GM23338 (cell line): ENCODE measurements at regions not wholly inside any gene's neighbourhood (a gene's known extent, or its start where the extent isn't known, plus 50 kb on each side); places are given as distances from the start of the nearest gene placed in this dataset.

Source experiments
- ATAC-seq: fragments of 200-7000 bp; cut with Tn5 transposase; 3 replicates; pipeline ENCODE4 v1.9.1; 2020
- DNase-seq: peaks from one replicate; pipeline ENCODE4 v3.0.0-alpha.2; 2015; ENCODE audit warnings: low spot score
- H2AFZ ChIP-seq: fragments of 200-600 bp; sonication (generic); 2 replicates; pipeline ENCODE4 v1.8.0; 2016; ENCODE audit warnings: antibody characterized with exemption, mild to moderate bottlenecking, moderate library complexity
- H3F3A ChIP-seq: fragments of 200-600 bp; sonication (generic); replicated peaks from 2 replicates; pipeline ENCODE4 v1.8.0; 2017; ENCODE audit warnings: antibody characterized with exemption, mixed run types, low read depth
- H3K27ac ChIP-seq: fragments of 200-600 bp; sonication (generic); 2 replicates; pipeline ENCODE4 v1.6.1; 2016; ENCODE audit warnings: low read depth
- H3K27me3 ChIP-seq: fragments of 200-600 bp; sonication (generic); 2 replicates; pipeline ENCODE4 v1.8.0; 2016; ENCODE audit warnings: mild to moderate bottlenecking, mixed run types, moderate library complexity; ENCODE audit not compliant: insufficient read depth
- H3K36me3 ChIP-seq: fragments of 200-600 bp; sonication (generic); 2 replicates; pipeline ENCODE4 v1.8.0; 2016; ENCODE audit warnings: mild to moderate bottlenecking; ENCODE audit not compliant: insufficient read depth
- H3K4me1 ChIP-seq: fragments of 200-600 bp; sonication (generic); 2 replicates; pipeline ENCODE4 v1.8.0; 2016; ENCODE audit warnings: mild to moderate bottlenecking, moderate library complexity; ENCODE audit not compliant: insufficient read depth
- H3K4me2 ChIP-seq: fragments of 200-600 bp; sonication (generic); 2 replicates; pipeline ENCODE4 v1.7.1; 2017; ENCODE audit warnings: mixed run types
- H3K4me3 ChIP-seq: fragments of 200-600 bp; sonication (generic); 2 replicates; pipeline ENCODE4 v1.6.1; 2016; ENCODE audit warnings: mixed run types
- H3K79me2 ChIP-seq: fragments of 200-600 bp; sonication (generic); replicated peaks from 2 replicates; pipeline ENCODE4 v1.8.0; 2017; ENCODE audit warnings: mild to moderate bottlenecking; ENCODE audit not compliant: insufficient read depth
- H3K9me2 ChIP-seq: fragments of 200-600 bp; sonication (generic); 2 replicates; pipeline ENCODE4 v1.8.0; 2017; ENCODE audit not compliant: insufficient read depth
- H4K20me1 ChIP-seq: fragments of 200-600 bp; sonication (generic); replicated peaks from 2 replicates; pipeline ENCODE4 v1.8.0; 2017; ENCODE audit warnings: mild to moderate bottlenecking; ENCODE audit not compliant: insufficient read depth
- H3K27ac Mint-ChIP-seq: 2 replicates; pipeline ENCODE4 v1.8.0; 2020; ENCODE audit warnings: inconsistent platforms, mild to moderate bottlenecking, moderate library complexity, mixed read lengths
- H3K27me3 Mint-ChIP-seq: 3 replicates; pipeline ENCODE4 v1.8.0; 2022; ENCODE audit warnings: low read depth, mild to moderate bottlenecking, moderate library complexity, mixed read lengths, inconsistent platforms; ENCODE audit not compliant: insufficient read depth, poor library complexity
- H3K36me3 Mint-ChIP-seq: 3 replicates; pipeline ENCODE4 v1.8.0; 2021; ENCODE audit warnings: low read depth, mild to moderate bottlenecking, inconsistent platforms, moderate library complexity, mixed read lengths
- H3K4me1 Mint-ChIP-seq: 3 replicates; pipeline ENCODE4 v1.8.0; 2020; ENCODE audit warnings: mild to moderate bottlenecking, inconsistent platforms, mixed read lengths
- H3K4me3 Mint-ChIP-seq: 3 replicates; pipeline ENCODE4 v1.8.0; 2021; ENCODE audit warnings: moderate library complexity, mild to moderate bottlenecking, inconsistent platforms, mixed read lengths
- H3K9me3 Mint-ChIP-seq: 3 replicates; pipeline ENCODE4 v1.8.0; 2020; ENCODE audit warnings: moderate library complexity, mild to moderate bottlenecking, inconsistent platforms, mixed read lengths
- CREB1 ChIP-seq: fragments of 250-450 bp; sonication (Bioruptor Pico); IDR thresholded peaks from 2 replicates; pipeline ENCODE4 v1.5.0; 2020; ENCODE audit warnings: low read depth, mild to moderate bottlenecking, moderate library complexity
- EZH2 ChIP-seq: fragments of 200-600 bp; sonication (generic); IDR thresholded peaks from one replicate; pipeline ENCODE4 v1.8.0; 2017; ENCODE audit warnings: antibody characterized with exemption, mild to moderate bottlenecking, low read depth; ENCODE audit not compliant: unreplicated experiment
- JUNB ChIP-seq: IDR thresholded peaks from one replicate; pipeline ENCODE4 v1.6.1; 2016; ENCODE audit warnings: antibody characterized with exemption; ENCODE audit not compliant: unreplicated experiment
- POLR2AphosphoS5 ChIP-seq: IDR thresholded peaks from 2 replicates; pipeline ENCODE4 v1.6.1; 2016; ENCODE audit warnings: antibody characterized with exemption, low read depth
- ZNF331 ChIP-seq: fragments of 250-450 bp; sonication (Bioruptor Pico); IDR thresholded peaks from 2 replicates; pipeline ENCODE4 v1.5.0; 2020; ENCODE audit warnings: low read depth, mild to moderate bottlenecking, moderate library complexity
- TF ChIP-seq, protein P1 (sequence below): fragments of 250-450 bp; sonication (Bioruptor Pico); IDR thresholded peaks from 2 replicates; pipeline ENCODE4 v1.5.0; 2020; ENCODE audit warnings: mild to moderate bottlenecking, moderate library complexity

DNA sequence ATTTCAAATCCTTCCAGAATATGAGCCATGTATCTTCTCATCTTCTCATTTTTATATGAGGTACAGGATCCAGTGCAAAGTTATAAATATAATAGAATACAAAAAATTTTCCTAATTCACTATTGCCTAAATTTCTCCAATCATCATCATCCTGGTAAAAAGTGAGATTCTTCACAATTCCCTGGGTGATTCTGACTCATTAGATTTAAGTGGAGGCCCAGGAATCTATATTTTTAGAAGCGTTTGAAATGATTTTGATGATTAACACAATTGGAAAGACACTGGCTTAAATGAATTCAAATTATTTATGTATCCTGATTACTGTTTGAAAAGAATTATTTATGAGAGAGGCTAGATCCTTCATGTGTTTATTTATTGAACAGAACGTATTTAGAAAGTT, 380.3 kb upstream of the PDE3A start:
- H2AFZ ChIP-seq, result no peak overlapping the region; the same call in 1 of the 2 replicates
- Mint-ChIP-seq H3K36me3 (no peaks in the 10 kb centered on the region), H3K27me3 (no peaks in the 10 kb centered on the region), H3K4me1 (no peaks in the 10 kb centered on the region), H3K4me3 (no peak overlapping the region), H3K27ac (no peak overlapping the region), H3K9me3 (no peaks in the 10 kb centered on the region)
- H3K9me2 ChIP-seq, result peaks cover 4% of the 10 kb centered on the region; the same call in 1 of the 2 replicates
- H3K36me3 ChIP-seq, result no peaks in the 10 kb centered on the region
- no peak for ATAC-seq
- H4K20me1 ChIP-seq, result no peaks in the 10 kb centered on the region
- no peak overlapping the region for H3K4me3 ChIP-seq
- no peaks in the 10 kb centered on the region for H3K79me2 ChIP-seq
- no peak for TF ChIP-seq JUNB
- TF ChIP-seq, protein P1, sequence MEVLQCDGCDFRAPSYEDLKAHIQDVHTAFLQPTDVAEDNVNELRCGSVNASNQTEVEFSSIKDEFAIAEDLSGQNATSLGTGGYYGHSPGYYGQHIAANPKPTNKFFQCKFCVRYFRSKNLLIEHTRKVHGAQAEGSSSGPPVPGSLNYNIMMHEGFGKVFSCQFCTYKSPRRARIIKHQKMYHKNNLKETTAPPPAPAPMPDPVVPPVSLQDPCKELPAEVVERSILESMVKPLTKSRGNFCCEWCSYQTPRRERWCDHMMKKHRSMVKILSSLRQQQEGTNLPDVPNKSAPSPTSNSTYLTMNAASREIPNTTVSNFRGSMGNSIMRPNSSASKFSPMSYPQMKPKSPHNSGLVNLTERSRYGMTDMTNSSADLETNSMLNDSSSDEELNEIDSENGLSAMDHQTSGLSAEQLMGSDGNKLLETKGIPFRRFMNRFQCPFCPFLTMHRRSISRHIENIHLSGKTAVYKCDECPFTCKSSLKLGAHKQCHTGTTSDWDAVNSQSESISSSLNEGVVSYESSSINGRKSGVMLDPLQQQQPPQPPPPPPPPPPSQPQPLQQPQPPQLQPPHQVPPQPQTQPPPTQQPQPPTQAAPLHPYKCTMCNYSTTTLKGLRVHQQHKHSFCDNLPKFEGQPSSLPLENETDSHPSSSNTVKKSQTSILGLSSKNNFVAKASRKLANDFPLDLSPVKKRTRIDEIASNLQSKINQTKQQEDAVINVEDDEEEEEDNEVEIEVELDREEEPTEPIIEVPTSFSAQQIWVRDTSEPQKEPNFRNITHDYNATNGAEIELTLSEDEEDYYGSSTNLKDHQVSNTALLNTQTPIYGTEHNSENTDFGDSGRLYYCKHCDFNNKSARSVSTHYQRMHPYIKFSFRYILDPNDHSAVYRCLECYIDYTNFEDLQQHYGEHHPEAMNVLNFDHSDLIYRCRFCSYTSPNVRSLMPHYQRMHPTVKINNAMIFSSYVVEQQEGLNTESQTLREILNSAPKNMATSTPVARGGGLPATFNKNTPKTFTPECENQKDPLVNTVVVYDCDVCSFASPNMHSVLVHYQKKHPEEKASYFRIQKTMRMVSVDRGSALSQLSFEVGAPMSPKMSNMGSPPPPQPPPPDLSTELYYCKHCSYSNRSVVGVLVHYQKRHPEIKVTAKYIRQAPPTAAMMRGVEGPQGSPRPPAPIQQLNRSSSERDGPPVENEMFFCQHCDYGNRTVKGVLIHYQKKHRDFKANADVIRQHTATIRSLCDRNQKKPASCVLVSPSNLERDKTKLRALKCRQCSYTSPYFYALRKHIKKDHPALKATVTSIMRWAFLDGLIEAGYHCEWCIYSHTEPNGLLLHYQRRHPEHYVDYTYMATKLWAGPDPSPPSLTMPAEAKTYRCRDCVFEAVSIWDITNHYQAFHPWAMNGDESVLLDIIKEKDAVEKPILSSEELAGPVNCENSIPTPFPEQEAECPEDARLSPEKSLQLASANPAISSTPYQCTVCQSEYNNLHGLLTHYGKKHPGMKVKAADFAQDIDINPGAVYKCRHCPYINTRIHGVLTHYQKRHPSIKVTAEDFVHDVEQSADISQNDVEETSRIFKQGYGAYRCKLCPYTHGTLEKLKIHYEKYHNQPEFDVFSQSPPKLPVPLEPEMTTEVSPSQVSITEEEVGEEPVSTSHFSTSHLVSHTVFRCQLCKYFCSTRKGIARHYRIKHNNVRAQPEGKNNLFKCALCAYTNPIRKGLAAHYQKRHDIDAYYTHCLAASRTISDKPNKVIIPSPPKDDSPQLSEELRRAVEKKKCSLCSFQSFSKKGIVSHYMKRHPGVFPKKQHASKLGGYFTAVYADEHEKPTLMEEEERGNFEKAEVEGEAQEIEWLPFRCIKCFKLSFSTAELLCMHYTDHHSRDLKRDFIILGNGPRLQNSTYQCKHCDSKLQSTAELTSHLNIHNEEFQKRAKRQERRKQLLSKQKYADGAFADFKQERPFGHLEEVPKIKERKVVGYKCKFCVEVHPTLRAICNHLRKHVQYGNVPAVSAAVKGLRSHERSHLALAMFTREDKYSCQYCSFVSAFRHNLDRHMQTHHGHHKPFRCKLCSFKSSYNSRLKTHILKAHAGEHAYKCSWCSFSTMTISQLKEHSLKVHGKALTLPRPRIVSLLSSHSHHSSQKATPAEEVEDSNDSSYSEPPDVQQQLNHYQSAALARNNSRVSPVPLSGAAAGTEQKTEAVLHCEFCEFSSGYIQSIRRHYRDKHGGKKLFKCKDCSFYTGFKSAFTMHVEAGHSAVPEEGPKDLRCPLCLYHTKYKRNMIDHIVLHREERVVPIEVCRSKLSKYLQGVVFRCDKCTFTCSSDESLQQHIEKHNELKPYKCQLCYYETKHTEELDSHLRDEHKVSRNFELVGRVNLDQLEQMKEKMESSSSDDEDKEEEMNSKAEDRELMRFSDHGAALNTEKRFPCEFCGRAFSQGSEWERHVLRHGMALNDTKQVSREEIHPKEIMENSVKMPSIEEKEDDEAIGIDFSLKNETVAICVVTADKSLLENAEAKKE (CRISPR knock-in tag), result no peak
- no peak overlapping the region for H3K4me2 ChIP-seq
- no peaks in the 10 kb centered on the region for H3K4me1 ChIP-seq
- no peaks in the 10 kb centered on the region for H3F3A ChIP-seq
- no peaks in the 10 kb centered on the region for H3K27me3 ChIP-seq
- DNase-seq, result no peak
- no peak overlapping the region for H3K27ac ChIP-seq

DNA sequence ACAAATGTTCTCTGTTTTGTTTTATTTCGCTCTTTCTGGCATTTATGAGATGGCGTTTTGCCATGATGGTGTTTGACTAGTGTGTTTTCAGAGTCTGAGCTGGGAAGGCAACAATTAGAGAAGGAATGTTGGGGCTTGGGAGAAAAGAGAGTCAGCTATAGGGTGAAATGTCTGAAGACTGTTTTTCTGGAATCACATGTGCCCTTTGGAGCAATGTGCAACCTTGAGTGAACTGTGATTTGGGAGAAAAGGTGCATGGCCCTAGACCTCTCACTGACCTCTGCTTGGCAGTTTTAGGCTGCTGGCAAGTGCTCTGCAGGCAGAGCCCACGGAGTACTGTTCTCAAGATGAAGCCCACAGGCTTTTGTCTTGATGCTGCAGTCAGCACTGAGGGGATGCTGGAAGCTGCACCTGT, 379.9 kb upstream of the PDE3A start:
- Histone ChIP-seq H3F3A (no peaks in the 10 kb centered on the region), H3K4me3 (no peak overlapping the region), H3K36me3 (no peaks in the 10 kb centered on the region), H3K9me2 (peaks cover 4% of the 10 kb centered on the region; the same call in 1 of the 2 replicates), H3K27me3 (no peaks in the 10 kb centered on the region), H3K79me2 (no peaks in the 10 kb centered on the region), H3K27ac (no peak overlapping the region), H4K20me1 (no peaks in the 10 kb centered on the region), H3K4me2 (no peak overlapping the region), H2AFZ (peak overlapping the region; percentile 53; the same call in 1 of the 2 replicates), H3K4me1 (no peaks in the 10 kb centered on the region)
- Mint-ChIP-seq H3K4me1 (no peaks in the 10 kb centered on the region), H3K27me3 (no peaks in the 10 kb centered on the region), H3K27ac (no peak overlapping the region; the same call in 1 of the 2 replicates), H3K4me3 (no peak overlapping the region), H3K9me3 (no peaks in the 10 kb centered on the region), H3K36me3 (no peaks in the 10 kb centered on the region)
- DNase-seq (no peak), ATAC-seq (peak; percentile 56)
- TF ChIP-seq ZNF331 (CRISPR knock-in tag), result no peak
- no peak for TF ChIP-seq POLR2AphosphoS5
- TF ChIP-seq EZH2, result no peak
- TF ChIP-seq, protein P1 (CRISPR knock-in tag), result no peak
- TF ChIP-seq CREB1 (CRISPR knock-in tag), result no peak
